Lower lobe of right lung (tissue), 2 donors: ENCODE measurements at regions not wholly inside any gene's neighbourhood (a gene's known extent, or its start where the extent isn't known, plus 50 kb on each side); places are given as distances from the start of the nearest gene placed in this dataset.

Source experiments
- ATAC-seq, 2 donors: fragments of 200-7000 bp; cut with Tn5 transposase; one replicate each; pipeline ENCODE4 v1.9.1; 2020 to 2022; ENCODE audit warnings: mild to moderate bottlenecking in 2 of 2, moderate library complexity in 2 of 2
- DNase-seq: peaks from one replicate; pipeline ENCODE4 v3.0.0-alpha.2; 2020
- H3K27ac ChIP-seq: fragments of 200-600 bp; one replicate; pipeline ENCODE4 v1.8.0; 2022
- H3K27me3 ChIP-seq: fragments of 200-600 bp; one replicate; pipeline ENCODE4 v1.8.0; 2022; ENCODE audit warnings: low read depth
- H3K36me3 ChIP-seq: fragments of 200-600 bp; one replicate; pipeline ENCODE4 v1.8.0; 2022; ENCODE audit warnings: mild to moderate bottlenecking
- H3K4me1 ChIP-seq: fragments of 200-600 bp; one replicate; pipeline ENCODE4 v1.8.0; 2022
- H3K4me3 ChIP-seq: fragments of 200-600 bp; one replicate; pipeline ENCODE4 v1.8.0; 2022; ENCODE audit warnings: mild to moderate bottlenecking
- H3K9me3 ChIP-seq: fragments of 200-600 bp; one replicate; pipeline ENCODE4 v1.8.0; 2022
- CTCF ChIP-seq: fragments of 200-600 bp; IDR thresholded peaks from one replicate; pipeline ENCODE4 v1.8.0; 2022; ENCODE audit warnings: antibody characterized with exemption, mild to moderate bottlenecking
- intact Hi-C: fragments of 100-400 bp; cut with DNase I; formaldehyde crosslinking; loops from one replicate; pipeline ENCODE4 v1.11.0; 2022
- donor health status: DM: no; HTN: yes; CAD: no; lungs with severe emphysema.

- Histone ChIP-seq H3K27ac (no peak overlapping the region), H3K36me3 (no peaks in the 10 kb centered on the region), H3K27me3 (no peaks in the 10 kb centered on the region), H3K9me3 (no peaks in the 10 kb centered on the region), H3K4me3 (no peak overlapping the region), H3K4me1 (no peaks in the 10 kb centered on the region)
- DNase-seq = no peak
- no peak for ATAC-seq
- intact Hi-C loops = no loop called here
- no peak for TF ChIP-seq CTCF
Observed at GRCh38 chr21:18711662-18712061, 308.1 kb upstream of the TMPRSS15 start.

- no peaks in the 10 kb centered on the region for H3K9me3 ChIP-seq
- TF ChIP-seq CTCF = no peak
- H3K4me3 ChIP-seq = no peak overlapping the region
- intact Hi-C loops = no loop called here
- no peaks in the 10 kb centered on the region for H3K4me1 ChIP-seq
- no peaks in the 10 kb centered on the region for H3K27me3 ChIP-seq
- H3K36me3 ChIP-seq = no peaks in the 10 kb centered on the region
- ATAC-seq = no peak
- no peak overlapping the region for H3K27ac ChIP-seq
- no peak for DNase-seq
Observed at GRCh38 chr21:18715606-18716005, 312.0 kb upstream of the TMPRSS15 start.

GRCh38 chr21:18716578-18717138 is 313.1 kb upstream of the TMPRSS15 start:
- no peaks in the 10 kb centered on the region for H3K36me3 ChIP-seq
- no peak for TF ChIP-seq CTCF
- H3K4me3 ChIP-seq = no peak overlapping the region
- no peaks in the 10 kb centered on the region for H3K4me1 ChIP-seq
- intact Hi-C loops = no loop called here
- no peak overlapping the region for H3K27ac ChIP-seq
- ATAC-seq (no peak), DNase-seq (no peak)
- H3K9me3 ChIP-seq = no peaks in the 10 kb centered on the region
- H3K27me3 ChIP-seq = no peaks in the 10 kb centered on the region

- no peak for TF ChIP-seq CTCF
- H3K27ac ChIP-seq = no peak overlapping the region
- H3K27me3 ChIP-seq = no peaks in the 10 kb centered on the region
- no peaks in the 10 kb centered on the region for H3K4me1 ChIP-seq
- H3K36me3 ChIP-seq = no peaks in the 10 kb centered on the region
- no peaks in the 10 kb centered on the region for H3K9me3 ChIP-seq
- H3K4me3 ChIP-seq = no peak overlapping the region
- no peak for ATAC-seq
- intact Hi-C loops = no loop called here
- DNase-seq = no peak
Observed at GRCh38 chr21:18722193-18722592, 318.6 kb upstream of the TMPRSS15 start.

- no peak for DNase-seq
- no peak for ATAC-seq
- H3K4me3 ChIP-seq = no peak overlapping the region
Observed at GRCh38 chr21:18723171-18723570, 319.6 kb upstream of the TMPRSS15 start.

More at GRCh38 chr21:18723171-18723570, 319.6 kb upstream of the TMPRSS15 start:
- intact Hi-C loops = no loop called here
- H3K9me3 ChIP-seq = no peaks in the 10 kb centered on the region
- no peak overlapping the region for H3K27ac ChIP-seq
- no peak for TF ChIP-seq CTCF
- no peaks in the 10 kb centered on the region for H3K36me3 ChIP-seq
- H3K27me3 ChIP-seq = no peaks in the 10 kb centered on the region
- H3K4me1 ChIP-seq = no peaks in the 10 kb centered on the region
